GM10266 (cell line): ENCODE measurements at regions not wholly inside any gene's neighbourhood (a gene's known extent, or its start where the extent isn't known, plus 50 kb on each side); places are given as distances from the start of the nearest gene placed in this dataset.

Source experiments
- DNase-seq: peaks from one replicate; pipeline ENCODE4 v3.0.0; 2012; ENCODE audit errors: extremely low spot score
- TF ChIP-seq, protein P1 (sequence below): IDR thresholded peaks from 2 replicates; pipeline ENCODE4 v1.5.1; 2012; ENCODE audit warnings: mild to moderate bottlenecking, low read depth; ENCODE audit not compliant: control insufficient read depth, insufficient read depth; ENCODE audit errors: missing control alignments

DNA sequence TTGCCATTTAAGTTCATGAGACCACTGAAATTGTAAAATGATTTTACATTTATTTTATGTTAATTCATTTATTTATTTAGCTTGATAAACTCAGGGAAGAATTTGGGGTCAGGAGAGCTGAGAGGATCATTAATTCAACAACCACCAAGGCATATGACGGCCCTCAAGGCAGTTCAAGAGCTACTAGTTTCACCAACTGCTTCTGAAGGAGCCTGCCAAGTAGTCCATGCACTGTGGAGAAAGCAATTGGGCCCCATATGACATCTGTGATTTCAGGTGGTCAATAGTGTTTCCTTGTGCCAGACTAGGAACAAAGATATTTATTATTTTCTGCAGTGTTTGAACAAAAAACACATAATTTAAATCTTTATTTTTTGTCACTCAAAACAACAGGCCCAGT, 236.4 kb downstream of the CASP12 start:
- no peak for DNase-seq
- TF ChIP-seq, protein P1, sequence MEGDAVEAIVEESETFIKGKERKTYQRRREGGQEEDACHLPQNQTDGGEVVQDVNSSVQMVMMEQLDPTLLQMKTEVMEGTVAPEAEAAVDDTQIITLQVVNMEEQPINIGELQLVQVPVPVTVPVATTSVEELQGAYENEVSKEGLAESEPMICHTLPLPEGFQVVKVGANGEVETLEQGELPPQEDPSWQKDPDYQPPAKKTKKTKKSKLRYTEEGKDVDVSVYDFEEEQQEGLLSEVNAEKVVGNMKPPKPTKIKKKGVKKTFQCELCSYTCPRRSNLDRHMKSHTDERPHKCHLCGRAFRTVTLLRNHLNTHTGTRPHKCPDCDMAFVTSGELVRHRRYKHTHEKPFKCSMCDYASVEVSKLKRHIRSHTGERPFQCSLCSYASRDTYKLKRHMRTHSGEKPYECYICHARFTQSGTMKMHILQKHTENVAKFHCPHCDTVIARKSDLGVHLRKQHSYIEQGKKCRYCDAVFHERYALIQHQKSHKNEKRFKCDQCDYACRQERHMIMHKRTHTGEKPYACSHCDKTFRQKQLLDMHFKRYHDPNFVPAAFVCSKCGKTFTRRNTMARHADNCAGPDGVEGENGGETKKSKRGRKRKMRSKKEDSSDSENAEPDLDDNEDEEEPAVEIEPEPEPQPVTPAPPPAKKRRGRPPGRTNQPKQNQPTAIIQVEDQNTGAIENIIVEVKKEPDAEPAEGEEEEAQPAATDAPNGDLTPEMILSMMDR: no peak

DNA sequence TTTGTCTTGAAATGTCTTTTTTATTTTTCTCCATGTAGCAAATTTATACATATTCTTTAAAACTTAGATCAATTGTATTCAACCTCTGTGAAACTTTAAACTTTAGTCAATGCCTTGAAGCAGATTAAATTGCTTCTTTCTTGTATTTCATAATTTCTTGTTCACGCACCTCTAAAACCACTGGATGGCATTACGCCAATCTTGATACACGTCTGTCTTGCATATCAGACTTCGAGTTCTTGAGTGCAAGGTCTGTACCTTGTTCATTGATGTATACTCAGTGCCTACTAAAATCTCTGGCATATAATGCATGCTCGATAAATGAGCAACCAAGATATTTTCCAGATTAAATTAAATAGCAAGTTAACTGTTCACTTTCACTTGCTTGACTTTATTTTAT, 236.8 kb downstream of the CASP12 start:
- TF ChIP-seq, protein P1: no peak
- DNase-seq: no peak

DNA sequence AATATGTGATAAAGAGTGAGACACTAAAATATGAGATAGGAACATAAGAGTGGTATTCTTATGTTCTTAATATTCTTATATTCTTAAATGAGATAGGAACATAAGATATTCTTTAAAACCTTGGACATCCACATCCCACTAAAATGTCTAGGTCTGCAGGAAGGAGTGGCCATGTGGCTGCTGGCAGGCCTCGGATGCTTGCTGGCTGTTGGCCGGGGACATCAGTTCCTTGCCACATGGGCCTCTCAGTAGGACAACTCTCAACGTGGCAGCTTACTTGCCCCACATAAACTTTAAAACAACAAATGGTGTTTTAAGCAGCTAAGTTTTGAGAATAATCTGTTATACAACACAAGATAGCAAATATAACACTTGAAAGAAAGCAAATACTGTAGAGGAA, 240.1 kb downstream of the CASP12 start:
- TF ChIP-seq, protein P1: no peak
- DNase-seq: no peak

DNA sequence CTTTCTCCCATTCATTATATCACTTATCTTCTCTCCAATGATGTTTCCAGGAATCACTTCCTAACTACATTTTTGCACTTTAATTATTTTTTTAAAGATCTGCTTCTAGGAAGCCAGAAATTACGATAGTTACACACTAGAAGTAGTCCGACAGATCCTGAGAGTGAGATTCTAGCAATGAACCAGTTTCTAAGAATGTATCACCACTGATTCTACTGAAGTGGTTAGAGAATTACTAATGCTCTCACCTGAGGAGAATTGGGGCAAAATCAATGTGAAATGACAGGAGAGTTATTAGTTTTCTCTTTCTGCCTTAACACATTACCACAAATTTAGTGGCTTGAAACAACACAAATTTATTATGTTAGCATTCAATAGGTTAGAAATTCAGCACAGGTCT, 241.2 kb downstream of the CASP12 start:
- DNase-seq: no peak
- TF ChIP-seq, protein P1: no peak

DNA sequence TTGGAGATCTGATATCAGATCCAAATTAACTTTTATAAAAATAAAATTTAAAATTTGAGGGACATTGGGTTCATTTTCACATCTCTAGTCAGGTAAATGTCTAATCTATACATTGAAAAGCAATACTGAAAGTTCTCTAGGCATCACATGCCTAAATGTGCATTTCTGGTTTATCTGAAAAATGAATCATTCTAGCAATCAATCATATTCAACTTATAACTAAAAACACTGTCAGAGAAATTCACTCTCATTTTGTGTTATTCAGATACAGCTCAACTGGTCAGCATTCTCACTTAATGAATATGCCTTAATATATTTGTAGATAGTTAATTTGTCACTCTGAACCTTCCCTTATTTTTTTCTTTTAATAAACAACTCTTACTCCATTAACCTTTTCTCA, 243.2 kb downstream of the CASP12 start:
- DNase-seq: no peak
- TF ChIP-seq, protein P1: no peak

DNA sequence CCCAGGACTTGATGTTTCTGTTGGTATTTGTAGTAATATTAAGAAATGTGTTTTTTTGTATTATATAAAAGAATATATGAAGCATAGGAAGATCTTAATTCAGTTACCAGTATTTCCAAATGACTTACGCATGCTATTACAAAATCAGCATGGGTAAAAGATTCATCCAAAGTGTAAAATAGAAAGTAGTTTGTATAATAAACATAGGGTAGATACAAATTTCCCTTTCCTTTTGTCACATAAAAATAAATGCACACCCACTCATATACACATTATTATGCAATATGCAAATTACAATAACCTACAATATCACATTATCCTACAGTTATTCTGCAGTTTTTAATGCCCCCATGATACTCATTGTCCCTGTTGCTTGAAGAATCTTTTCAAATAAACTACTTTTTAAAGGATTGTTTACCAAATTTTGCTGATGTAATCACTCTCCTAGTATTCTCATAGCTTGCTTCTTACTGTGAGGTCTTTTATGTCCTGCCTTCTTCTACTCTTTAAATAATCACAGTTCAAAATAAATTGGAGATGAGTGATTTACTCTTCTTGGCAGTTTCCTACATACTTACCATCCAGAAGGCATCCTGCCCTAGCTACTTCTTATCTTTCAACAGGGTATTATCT, 244.0 kb downstream of the CASP12 start:
- TF ChIP-seq, protein P1: no peak
- no peak for DNase-seq

DNA sequence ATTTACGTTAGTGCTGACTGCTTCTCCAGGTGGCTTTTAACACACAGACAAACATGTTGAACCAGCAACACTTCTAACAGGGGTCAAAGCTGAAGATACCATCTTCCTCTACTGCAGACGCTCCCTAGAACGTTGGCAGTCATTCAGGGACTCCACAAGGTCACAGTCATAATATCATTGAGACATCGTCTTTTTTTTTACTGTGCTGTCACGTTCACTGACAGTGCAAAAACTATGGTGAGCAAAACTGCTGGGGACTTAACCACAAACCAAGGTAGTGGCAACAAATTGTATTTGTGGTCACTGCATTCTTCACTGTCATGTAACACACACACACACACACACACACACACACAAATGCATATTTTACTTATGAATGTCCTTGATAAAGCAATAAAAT, 244.9 kb downstream of the CASP12 start:
- TF ChIP-seq, protein P1: no peak
- DNase-seq: no peak
